Activated naive CD4-positive, alpha-beta T cell treated with Interleukin-2 at 50 U/mL for 16 hours (primary cell): ENCODE measurements at regions not wholly inside any gene's neighbourhood (a gene's known extent, or its start where the extent isn't known, plus 50 kb on each side); places are given as distances from the start of the nearest gene placed in this dataset.
"Not testable (repeated sequence)": the region's sequence is repeated elsewhere in the genome, so short reads cannot be mapped to it uniquely, and the experiment has no call there.

Source experiments
- DNase-seq: peaks from one replicate; pipeline ENCODE4 v3.0.0-alpha.2; 2020

DNA sequence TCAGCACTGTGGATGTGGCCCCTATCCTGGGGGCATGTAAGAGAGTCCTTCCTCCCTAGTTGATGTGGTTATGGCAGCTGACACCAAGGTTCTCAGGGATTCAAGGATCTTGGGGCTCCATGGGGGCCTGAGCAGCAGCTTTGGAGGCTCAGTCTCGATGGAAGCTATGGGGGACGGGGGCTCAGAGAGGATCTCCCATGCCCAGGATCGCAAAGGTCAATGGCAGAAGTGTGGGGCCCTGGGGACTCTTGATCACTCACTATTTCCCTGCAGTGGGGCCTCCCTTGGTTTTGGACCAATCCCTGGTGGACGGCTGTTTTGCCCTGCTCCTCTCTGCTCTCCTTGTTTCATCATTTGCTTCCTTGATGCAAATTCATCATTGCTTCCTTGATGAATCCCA is 885.9 kb downstream of the CDH8 start:
- DNase-seq = no peak

DNA sequence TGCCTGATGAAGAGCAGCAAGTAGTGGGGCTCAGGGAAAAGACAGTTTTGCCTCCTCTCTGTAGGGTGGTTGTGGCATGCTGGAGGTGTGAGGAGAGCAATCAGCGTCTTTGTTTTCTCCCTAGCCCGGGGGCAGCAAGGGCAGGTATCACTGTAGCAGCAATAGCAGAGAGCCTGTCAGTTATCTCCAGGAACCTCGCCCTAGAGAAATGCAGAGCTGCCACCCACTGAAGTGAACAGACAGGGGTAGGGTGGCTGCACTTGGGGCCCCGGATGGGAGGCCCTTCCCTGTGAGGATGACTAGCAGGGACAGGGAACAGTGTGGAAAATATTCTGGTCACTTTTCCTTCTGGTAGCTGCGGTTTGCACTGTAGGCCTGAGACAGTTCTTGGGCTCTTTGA is 886.5 kb downstream of the CDH8 start:
- DNase-seq = no peak

DNA sequence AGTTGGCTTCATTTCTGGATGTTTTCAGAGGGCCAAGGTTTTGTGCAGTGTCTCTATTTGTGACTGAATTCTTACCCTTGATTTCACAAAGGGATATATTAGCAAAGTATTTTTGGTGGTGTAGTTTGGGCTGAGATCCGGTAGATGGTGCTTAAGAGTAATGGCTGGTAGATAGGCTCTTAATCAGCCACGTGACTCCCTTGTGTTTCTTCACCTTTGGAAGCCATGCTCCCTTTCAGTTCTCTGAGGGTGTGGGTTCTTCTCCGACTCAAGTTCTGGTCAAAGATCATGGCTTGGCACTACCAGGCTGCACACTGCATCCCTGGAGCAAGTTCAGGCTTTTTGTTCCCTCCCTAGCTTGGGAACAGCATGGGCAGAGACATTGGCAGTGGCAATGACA is 887.3 kb downstream of the CDH8 start:
- DNase-seq = no peak

DNA sequence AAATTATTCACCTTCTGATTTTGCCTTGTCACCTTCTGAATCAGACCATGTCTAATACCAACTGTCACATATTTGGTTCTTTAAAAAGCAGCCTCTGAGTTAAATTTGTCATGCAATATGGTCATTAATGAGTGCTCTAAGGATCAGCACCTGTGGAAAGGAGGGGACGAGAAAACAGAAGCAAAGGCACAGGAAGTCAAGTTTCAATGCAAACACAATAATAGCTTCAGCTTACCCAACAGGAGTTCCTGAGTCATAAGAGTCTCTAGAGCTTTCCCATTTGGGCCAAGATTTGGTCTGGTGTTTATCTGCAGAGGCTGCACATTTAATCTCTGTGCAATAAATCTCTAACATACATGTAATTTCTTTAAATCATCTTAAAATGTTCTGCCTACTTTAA is 889.8 kb downstream of the CDH8 start:
- DNase-seq = no peak

DNA sequence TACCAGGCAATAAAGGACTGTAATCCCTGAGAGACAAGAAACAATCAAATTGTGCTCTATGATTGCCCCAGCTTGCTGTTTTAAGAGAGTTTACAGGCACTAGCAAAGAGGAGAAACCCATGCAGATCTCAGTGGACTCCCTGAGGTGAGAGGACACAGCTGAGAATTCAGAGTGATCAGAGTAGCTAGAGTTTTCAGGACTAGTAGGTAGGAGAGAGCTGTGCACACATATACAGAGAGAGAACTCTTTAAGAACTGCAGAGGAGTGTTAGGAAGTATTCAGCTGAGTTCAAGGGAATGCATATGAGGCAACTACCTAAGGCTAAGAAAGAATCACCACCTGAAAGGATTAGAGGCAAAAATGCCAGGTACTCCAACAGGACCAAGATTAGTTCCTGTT is 904.8 kb downstream of the CDH8 start:
- no peak for DNase-seq

DNA sequence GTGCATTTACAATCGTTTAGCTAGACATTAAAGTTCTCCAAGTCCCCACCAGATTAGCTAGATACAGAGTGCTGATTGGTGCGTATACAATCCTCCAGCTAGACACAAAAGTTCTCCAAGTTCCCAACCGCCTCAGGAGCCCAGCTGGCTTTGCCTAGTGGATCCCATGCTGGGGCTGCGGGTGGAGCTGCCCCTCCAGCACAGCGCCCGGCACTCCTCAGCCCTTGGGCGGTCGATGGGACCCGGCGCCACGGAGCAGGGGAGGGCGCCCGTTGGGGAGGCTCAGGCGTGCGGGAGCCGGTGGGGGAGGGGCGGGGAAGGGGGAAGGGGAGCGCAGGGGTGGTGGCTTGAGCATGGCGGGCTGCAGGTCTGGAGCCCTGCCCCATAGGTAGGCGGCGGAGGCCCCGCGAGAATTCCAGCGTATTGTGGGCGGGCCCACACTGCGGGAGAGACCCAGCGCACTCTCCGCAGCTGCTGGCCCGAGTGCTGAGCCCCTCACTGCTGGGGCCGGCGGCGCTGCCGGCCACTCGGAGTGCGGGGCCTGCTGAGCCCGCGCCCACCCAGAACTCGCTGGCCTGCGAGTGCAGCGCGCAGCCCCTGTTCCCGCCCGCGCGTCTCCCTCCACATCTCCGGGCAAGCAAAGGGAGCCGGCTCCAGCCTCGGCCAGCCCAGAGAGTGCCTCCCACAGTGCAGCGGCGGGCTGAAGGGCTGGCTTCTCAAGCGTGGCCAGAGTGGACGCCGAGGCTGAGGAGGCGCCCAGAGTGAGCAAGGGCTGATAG is 907.5 kb downstream of the CDH8 start:
- no peak for DNase-seq

DNA sequence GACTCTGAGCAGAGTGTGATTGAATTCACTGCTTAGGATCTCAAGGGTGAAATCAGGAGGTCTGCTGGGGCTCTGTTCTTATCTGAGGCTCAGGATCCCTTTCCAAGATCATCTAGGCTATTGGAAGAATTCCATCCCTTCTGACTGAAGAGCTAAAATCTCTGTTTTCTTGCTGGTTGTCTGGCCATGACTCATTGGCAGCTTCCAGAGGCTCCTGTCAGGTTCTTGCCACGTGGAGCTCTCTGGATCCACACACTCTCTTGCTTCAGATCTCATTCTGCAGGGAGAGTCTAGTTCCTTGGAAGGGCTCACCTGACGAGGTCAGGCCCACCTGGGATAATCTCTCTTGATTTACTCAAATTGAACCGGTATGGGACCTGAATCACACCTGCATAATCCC is 930.7 kb downstream of the CDH8 start:
- DNase-seq = no peak

DNA sequence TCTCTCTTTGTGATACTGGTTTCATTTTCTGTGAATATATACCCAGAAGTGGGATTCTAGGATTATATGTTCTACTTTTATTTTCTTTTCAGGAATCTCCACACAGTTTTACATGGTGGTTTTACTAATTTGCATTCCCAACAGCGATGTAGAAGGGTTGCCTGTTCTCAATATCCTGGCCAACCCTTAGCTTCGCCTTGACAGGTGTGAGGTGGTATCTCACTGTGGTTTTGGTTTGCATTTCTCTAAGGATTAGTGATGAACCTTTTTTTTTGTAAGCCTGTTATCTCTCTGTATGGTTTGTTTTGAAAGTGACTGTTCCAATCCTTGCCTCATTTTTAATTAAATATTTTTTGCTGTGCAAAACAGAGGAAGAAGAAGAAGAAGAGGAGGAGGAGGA is 937.7 kb downstream of the CDH8 start:
- no peak for DNase-seq

DNA sequence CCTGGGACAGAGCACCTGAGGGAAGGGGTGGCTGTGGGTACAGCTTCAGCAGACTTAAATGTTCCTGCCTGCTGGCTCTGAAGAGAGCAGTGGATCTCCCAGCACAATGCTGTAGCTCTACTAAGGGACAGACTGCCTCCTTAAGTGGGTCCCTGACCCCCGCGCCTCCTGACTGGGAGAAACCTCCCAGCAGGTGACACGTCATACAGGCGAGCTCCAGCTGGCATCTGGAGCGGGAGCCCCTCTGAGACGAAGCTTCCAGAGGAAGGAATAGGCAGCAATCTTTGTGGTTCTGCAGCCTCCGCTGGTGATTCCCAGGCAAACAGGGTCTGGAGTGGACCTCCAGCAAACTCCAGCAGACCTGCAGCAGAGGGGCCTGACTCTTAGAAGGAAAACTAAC is 944.9 kb downstream of the CDH8 start:
- DNase-seq = not testable (repeated sequence)

DNA sequence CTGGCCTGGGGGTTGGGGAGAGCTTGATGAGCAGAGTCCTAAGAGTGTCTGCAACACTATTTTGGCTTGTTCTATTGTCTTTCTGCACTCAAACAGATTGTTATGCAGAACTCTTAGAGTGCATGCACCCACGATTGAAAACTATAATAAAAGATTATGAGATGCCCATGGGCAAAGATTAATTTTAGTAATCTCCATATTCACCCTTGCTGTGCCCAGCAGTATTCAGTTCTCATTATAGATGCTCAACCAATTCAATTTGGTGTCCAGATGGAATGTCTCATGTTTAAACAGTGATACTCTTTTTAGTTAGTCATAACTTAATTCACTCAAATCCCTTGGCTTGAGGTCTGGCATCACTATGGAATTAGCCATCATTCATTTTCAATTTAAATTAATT is 952.5 kb downstream of the CDH8 start:
- no peak for DNase-seq

DNA sequence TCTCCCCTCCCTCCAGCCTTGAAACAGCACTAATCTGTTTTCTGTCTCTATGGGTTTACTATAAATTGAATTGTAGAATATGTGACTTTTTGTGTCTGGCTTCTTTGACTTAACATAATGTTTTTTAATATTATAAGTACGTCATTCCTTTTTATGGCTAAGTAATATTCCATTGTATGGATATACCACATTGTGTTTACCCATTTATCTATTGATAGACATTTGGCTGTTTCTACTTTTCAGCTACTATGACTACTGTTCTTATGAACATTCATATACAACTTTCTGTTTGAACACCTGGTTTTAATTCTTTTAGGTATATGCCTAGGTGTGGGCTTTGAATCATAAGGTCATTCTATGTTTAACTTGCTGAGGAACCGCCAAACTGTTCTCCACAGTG is 961.9 kb downstream of the CDH8 start:
- no peak for DNase-seq

DNA sequence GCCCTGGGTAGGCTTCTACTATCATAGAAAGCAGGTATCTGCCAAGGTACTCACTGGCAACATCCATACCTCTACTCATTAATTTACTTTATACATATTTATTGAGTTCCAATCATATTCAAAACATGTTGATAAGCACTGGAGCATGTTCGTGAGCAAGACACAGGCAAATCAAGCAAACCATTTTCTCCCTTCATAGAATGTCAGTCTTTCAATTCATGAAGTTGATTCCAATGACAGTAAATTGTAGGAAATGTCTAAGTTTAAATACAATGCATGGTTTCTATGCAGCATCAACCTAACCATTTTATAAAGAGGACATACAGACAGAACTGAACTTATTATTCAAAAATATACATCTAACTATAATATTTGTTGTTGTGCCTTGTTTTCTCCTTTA is 978.6 kb downstream of the CDH8 start:
- no peak for DNase-seq

DNA sequence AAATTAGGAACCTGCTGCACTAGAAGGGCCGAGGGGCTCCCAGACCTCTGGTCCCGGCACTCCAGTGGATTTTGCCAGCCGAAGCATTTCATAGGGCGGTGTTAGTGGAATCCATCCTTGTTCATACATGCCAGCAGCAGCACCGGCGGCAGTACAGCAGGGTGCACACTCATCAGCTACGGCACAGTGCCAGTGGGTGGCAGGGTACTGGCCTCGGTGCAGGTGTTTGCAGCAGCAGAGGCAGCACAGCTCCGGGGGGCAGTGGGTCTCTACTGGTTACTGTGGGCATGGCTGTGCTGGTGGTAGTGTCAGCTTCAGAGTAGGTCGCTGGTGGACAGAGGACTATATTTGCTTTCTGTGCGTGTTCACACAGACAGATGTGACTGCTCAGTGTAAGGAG is 985.7 kb downstream of the CDH8 start:
- DNase-seq = no peak

DNA sequence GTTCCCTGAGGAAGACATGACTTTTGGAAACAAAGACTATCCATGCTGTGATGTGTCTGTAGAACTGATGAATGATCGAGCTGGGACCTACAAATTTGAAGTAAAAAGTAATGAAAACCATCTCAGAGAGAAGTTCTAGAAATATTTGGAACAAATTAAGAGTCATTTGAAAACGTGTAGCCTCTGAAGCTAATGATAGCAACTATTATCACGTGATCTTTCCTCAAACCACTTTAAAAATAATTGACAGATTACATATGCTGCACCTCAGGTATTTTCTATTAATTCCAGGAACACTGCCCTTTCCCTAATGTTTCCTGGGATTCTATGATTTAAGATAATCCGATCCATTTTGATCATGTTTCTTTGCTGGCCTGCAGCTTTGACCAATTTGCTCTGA is 990.3 kb downstream of the CDH8 start:
- no peak for DNase-seq

DNA sequence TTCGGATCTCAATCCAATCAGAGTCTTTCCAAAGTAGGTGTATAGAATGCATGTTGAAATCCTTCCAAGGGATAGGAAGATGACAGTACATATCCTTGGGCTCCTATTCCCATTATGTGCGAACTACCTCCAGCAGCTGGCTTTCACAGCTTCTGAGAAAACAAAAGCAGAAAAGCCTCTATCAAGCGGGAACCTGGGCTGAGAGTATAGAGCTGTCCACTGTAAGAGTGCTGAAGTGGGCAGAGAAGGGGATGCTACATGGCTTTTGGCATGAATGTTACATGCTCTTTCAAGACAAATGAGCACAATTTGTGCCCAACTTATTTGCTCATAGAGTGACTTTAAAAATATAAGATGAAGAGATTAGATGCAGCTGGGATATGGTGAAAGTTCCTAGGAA is 993.5 kb downstream of the CDH8 start:
- no peak for DNase-seq

DNA sequence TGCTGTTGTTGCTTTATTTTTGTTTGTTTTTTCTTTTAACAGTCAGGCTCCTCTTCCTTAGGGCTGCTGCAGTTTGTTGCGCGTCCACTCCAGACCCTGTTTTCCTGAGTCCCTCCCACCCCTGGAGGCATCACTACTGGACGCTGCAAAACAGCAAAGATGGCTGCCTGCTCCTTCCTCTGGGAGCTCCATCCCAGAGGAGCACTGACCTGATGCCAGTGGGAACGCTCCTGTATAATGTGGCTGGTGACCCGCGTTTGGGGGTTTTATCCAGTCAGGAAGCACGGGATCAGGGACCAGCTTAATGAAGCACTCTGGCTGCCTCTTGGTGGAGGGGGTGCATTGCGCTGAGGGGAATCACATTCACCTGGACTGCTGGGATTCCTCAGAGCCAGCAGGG is 1005.6 kb downstream of the CDH8 start:
- DNase-seq = no peak

DNA sequence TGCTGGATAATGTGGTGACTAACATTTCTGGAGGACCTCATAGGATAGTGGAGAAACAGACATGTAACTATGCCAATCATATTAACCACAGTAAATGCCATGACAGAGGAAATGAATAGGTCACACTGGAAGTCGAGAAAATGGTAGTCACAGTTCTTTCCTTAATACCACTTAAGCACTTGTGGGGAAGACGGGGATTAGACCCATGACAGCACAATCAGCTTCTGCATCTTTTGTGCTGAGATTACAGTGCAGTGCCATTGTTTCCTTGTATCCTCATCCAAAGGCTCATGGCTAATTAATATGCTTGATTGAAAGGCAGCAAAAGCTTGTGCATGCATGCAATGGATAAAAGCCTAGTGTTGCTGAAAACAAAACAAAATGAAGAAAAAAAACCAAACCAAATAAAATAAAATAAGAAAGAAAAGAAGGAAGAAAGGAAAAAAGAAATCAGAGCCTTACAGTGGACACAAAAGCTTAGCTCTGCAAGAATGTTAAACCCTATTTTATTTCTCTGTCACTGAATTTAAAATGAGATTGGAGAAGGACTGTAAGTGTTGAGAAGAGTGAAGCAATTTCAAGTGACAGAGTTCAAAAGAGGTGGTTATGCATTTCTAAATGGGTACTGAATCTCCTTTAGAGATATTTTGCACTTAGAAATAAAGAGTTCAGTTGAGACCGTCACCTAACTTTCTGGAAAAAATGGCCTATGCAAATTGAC is 1011.9 kb downstream of the CDH8 start:
- no peak for DNase-seq

DNA sequence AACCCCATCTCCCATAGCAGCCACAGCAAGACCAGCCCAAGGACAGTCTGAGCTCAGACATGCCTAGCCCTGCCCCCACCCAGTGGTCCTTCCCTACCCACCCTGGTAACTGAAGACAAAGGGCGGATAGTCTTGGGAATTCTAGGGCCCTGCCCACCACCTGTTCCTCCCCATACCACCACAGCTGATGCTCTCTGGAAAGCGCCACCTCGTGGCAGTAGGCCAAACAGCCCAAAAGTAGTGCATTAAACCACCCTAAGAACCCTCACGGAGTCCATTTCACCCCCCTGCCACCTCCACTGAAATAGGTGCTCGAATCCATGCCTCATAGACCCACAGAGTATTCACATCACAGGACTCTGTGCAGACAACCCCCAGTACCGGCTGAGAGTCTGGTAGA is 1021.4 kb downstream of the CDH8 start:
- no peak for DNase-seq

DNA sequence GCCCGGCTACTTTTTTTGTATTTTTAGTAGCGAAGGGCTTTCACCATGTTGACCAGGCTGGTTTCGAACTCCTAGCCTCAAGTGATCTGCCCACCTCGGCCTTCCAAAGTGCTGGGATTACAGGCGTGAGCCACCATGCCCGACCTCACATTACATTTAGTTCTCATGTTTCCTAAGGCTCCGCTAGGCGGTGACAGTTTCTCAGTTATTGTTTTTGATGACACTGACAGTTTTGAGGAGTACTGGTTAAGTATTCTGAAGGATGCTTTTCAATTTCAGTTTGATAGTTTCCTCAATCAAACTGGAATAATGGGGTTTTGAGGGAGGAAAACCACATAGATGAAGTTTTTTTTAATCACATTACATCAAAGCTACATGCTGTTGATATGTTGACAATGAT is 1028.5 kb downstream of the CDH8 start:
- no peak for DNase-seq

DNA sequence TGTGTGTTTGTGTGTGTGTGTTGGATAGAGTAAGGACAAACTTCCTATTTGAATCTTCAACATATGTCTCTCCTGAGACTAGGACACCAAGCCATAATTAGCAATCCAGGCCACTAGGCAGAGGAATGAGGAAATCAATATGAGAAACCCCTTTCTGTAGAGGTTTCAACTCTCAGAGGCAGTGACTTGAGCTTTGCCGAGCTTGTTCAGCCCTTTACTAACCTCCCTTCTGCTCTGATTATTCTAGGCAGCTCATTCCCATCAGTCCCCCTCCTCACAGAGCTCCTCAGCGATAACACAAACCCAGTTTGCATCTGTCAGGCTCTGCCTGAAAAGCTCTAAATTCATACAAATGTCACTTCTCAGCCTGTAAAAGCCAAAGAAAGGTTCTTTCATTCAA is 1030.3 kb downstream of the CDH8 start:
- no peak for DNase-seq

DNA sequence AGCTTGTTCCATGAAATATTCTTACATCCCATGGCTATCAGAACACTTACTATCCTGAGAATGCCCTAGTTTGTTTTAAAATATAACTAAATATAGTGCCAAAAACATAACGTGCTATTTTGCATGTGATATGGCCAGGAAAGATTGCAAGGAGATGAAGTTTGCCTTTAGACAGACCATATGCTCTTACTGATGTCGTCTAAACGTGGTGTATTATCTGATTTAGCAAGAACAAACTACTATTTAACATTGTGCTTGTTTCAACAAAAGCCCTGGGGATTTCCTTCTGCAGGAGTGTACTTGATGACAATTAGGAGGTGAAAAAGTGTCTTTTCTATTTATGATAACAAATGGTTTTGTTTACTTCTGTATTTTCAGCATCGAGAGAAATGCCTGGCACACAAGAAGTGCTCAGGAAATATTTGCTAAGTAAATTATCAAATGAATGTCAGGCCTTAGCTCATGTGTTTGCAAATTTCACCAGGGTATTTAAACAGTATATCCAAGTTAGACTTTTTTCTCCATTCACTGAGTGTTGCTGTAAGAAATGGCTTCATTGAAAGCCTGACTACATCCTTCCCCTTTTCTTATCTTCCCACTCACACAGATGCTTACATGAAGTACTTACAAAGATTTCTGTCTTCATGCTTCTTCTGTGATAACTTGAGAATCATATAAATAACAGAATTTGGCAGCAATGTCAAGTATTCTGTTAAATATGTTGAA is 1033.6 kb downstream of the CDH8 start:
- no peak for DNase-seq

DNA sequence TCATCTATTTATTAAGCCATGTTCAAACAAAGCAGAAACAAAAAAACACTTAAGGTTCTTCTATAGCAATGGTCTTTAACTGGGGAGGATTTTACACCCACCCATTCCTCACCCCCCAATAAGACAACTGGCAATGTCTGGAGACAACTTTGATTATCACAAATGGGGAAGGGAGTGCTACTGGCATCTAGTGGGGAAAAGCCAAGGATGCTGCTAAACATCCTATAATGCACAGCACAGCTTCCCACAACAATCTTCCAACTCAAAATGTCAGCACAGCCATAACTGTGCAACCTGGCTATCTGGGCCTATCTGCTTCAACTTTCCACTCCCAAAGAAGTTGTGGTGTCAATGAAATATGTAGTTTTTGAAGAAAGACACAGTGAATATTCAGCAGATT is 1044.4 kb downstream of the CDH8 start:
- DNase-seq = no peak

DNA sequence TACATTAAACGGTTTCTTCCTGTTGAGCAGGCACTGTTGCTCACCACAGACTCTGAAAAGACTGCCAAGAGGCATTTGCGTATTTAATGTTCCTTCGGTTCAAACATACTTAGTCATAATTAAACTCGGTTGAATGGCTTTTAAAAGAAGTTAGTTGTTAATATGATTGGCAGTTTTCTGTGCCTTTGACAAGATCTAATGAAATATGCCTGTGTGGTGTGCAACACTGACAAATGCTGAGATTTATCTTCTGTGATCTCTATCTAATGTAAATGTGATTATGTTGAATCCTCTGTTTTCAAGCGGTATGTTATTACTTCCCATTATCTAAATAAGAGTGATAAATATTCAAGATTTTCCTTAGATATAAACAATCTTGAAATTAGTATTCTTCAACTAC is 1046.6 kb downstream of the CDH8 start:
- DNase-seq = no peak

DNA sequence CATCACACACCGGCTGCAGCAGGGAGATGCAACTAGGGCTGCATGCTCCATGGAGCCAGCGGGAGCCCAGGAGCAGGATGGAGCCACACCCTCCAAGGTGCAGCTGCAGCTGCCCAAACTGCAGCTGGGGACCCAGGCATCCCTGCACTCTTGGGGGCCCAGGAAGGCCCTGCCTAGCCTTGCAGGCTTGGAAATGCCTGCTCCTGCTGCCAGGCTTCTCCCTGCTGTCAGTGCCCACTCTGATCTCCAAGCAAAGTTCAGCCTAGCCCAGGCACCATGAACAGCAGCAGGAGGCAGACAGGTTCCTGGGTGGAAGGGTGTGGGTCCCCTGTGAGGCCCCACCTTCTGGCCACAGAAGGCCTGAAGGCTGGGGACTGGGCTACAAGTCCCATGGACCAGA is 1057.1 kb downstream of the CDH8 start:
- no peak for DNase-seq
